GM18867 (cell line): ENCODE measurements at regions not wholly inside any gene's neighbourhood (a gene's known extent, or its start where the extent isn't known, plus 50 kb on each side); places are given as distances from the start of the nearest gene placed in this dataset.

Source experiments
- ATAC-seq: cut with Tn5 transposase; IDR thresholded peaks from one replicate; pipeline ENCODE4 v1.9.1; 2021; ENCODE audit warnings: mild to moderate bottlenecking, moderate library complexity; ENCODE audit not compliant: unreplicated experiment

- no peak for ATAC-seq
Measured at GRCh38 chr6:166777096-166777630, 150.1 kb upstream of the RPS6KA2 start.

GRCh38 chr6:166776571-166776970 lies 149.5 kb upstream of the RPS6KA2 start:
- ATAC-seq: no peak

- ATAC-seq: no peak
Measured at GRCh38 chr6:166775923-166776220, 148.8 kb upstream of the RPS6KA2 start.

GRCh38 chr6:166775180-166775922 lies 148.3 kb upstream of the RPS6KA2 start:
- ATAC-seq: peak; percentile 58

- no peak for ATAC-seq
Measured at GRCh38 chr6:166774770-166775169, 147.7 kb upstream of the RPS6KA2 start.

GRCh38 chr6:166774292-166774691 lies 147.2 kb upstream of the RPS6KA2 start:
- no peak for ATAC-seq

- no peak for ATAC-seq
Measured at GRCh38 chr6:166772518-166772917, 145.5 kb upstream of the RPS6KA2 start.

- ATAC-seq: no peak
Measured at GRCh38 chr6:166771701-166772100, 144.7 kb upstream of the RPS6KA2 start.

GRCh38 chr6:166770216-166771116 lies 143.4 kb upstream of the RPS6KA2 start:
- no peak for ATAC-seq

- ATAC-seq: no peak
Measured at GRCh38 chr6:166769648-166770047, 142.6 kb upstream of the RPS6KA2 start.

- no peak for ATAC-seq
Measured at GRCh38 chr6:166768761-166769160, 141.7 kb upstream of the RPS6KA2 start.

GRCh38 chr6:166767230-166767629 lies 140.2 kb upstream of the RPS6KA2 start:
- ATAC-seq: no peak

- no peak for ATAC-seq
Measured at GRCh38 chr6:166766769-166767168, 139.7 kb upstream of the RPS6KA2 start.

- no peak for ATAC-seq
Measured at GRCh38 chr6:166765234-166765541, 138.1 kb upstream of the RPS6KA2 start.

GRCh38 chr6:166764473-166765233 lies 137.6 kb upstream of the RPS6KA2 start:
- no peak for ATAC-seq

- no peak for ATAC-seq
Measured at GRCh38 chr6:166763606-166764472, 136.8 kb upstream of the RPS6KA2 start.

- no peak for ATAC-seq
Measured at GRCh38 chr6:166761801-166762200, 134.8 kb upstream of the RPS6KA2 start.

- no peak for ATAC-seq
Measured at GRCh38 chr6:166760288-166760687, 133.2 kb upstream of the RPS6KA2 start.

GRCh38 chr6:166758136-166758704 lies 131.2 kb upstream of the RPS6KA2 start:
- ATAC-seq: no peak
